Tibial artery (tissue), 4 donors: ENCODE measurements at regions not wholly inside any gene's neighbourhood (a gene's known extent, or its start where the extent isn't known, plus 50 kb on each side); places are given as distances from the start of the nearest gene placed in this dataset.

Experiments
- DNase-seq, 2 donors: peaks; one replicate each; pipeline ENCODE4 v3.0.0-alpha.2; 2019
- H3K27ac ChIP-seq, 2 donors: fragments of 200-600 bp; sonication (generic) in 1 of 2; 1 replicate in 1 of 2; 2 replicates in 1 of 2; pipeline ENCODE4 v1.5.1; 2018 to 2019; ENCODE audit warnings: mild to moderate bottlenecking in 1 of 2
- H3K27me3 ChIP-seq, 2 donors: fragments of 200-600 bp; sonication (generic) in 1 of 2; one replicate each; pipeline versions ENCODE4 v1.5.1 to v1.6.0; 2016 to 2019
- H3K36me3 ChIP-seq, 3 donors: fragments of 200-600 bp; sonication (generic) in 2 of 3; one replicate each; pipeline ENCODE4 v1.5.1; 2016 to 2019; ENCODE audit warnings: mild to moderate bottlenecking in 2 of 3
- H3K4me1 ChIP-seq, 4 donors: fragments of 200-600 bp; sonication (generic) in 2 of 4; 1 replicate in 3 of 4; 2 replicates in 1 of 4; pipeline ENCODE4 v1.5.1; 2016 to 2019
- H3K4me3 ChIP-seq, 2 donors: fragments of 200-600 bp; sonication (generic) in 1 of 2; 1 replicate in 1 of 2; 2 replicates in 1 of 2; pipeline ENCODE4 v1.5.1; 2018 to 2019; ENCODE audit warnings: mild to moderate bottlenecking in 2 of 2
- H3K9me3 ChIP-seq, 3 donors: fragments of 200-600 bp; sonication (generic) in 1 of 3; one replicate each; pipeline ENCODE4 v1.5.1; 2016 to 2019
- intact Hi-C: fragments of 100-400 bp; cut with DNase I; formaldehyde crosslinking; loops from one replicate; pipeline ENCODE4 v1.15.0; 2023; ENCODE audit warnings: low total_unique reads
- TF ChIP-seq, protein P1 (sequence below), 2 experiments: fragments of 200-600 bp in 1 of 2; fragments of 450-650 bp in 1 of 2; IDR thresholded peaks; one replicate each; pipeline ENCODE4 v1.5.1; 2017 to 2019; ENCODE audit warnings: antibody characterized with exemption in 2 of 2, mild to moderate bottlenecking in 1 of 2, moderate library complexity in 1 of 2

GRCh38 chr21:18931237-18931636 is 527.7 kb upstream of the TMPRSS15 start:
- no peak overlapping the region for H3K27ac ChIP-seq
- intact Hi-C loops = no loop called here
- H3K4me3 ChIP-seq = no peak overlapping the region

GRCh38 chr21:18937337-18937736 is 533.8 kb upstream of the TMPRSS15 start:
- H3K4me3 ChIP-seq = no peak overlapping the region
- H3K27me3 ChIP-seq = no peaks in the 10 kb centered on the region
- no peak overlapping the region for H3K27ac ChIP-seq
- H3K4me1 ChIP-seq = no peaks in the 10 kb centered on the region
- intact Hi-C loops = no loop called here
- no peak for DNase-seq
- TF ChIP-seq, protein P1, sequence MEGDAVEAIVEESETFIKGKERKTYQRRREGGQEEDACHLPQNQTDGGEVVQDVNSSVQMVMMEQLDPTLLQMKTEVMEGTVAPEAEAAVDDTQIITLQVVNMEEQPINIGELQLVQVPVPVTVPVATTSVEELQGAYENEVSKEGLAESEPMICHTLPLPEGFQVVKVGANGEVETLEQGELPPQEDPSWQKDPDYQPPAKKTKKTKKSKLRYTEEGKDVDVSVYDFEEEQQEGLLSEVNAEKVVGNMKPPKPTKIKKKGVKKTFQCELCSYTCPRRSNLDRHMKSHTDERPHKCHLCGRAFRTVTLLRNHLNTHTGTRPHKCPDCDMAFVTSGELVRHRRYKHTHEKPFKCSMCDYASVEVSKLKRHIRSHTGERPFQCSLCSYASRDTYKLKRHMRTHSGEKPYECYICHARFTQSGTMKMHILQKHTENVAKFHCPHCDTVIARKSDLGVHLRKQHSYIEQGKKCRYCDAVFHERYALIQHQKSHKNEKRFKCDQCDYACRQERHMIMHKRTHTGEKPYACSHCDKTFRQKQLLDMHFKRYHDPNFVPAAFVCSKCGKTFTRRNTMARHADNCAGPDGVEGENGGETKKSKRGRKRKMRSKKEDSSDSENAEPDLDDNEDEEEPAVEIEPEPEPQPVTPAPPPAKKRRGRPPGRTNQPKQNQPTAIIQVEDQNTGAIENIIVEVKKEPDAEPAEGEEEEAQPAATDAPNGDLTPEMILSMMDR (IDR thresholded peaks at IDR 0.05) = no peak
- no peaks in the 10 kb centered on the region for H3K36me3 ChIP-seq
- H3K9me3 ChIP-seq = no peaks in the 10 kb centered on the region

More at GRCh38 chr21:18931237-18931636, 527.7 kb upstream of the TMPRSS15 start:
- TF ChIP-seq, protein P1 (IDR thresholded peaks at IDR 0.05) = no peak
- Histone ChIP-seq H3K27me3 (no peaks in the 10 kb centered on the region), H3K4me1 (no peaks in the 10 kb centered on the region), H3K9me3 (no peaks in the 10 kb centered on the region), H3K36me3 (no peaks in the 10 kb centered on the region)
- DNase-seq = no peak

- no peak overlapping the region for H3K27ac ChIP-seq
- no peaks in the 10 kb centered on the region for H3K9me3 ChIP-seq
- intact Hi-C loops = no loop called here
- H3K4me3 ChIP-seq = no peak overlapping the region
- DNase-seq = no peak
- TF ChIP-seq, protein P1 (IDR thresholded peaks at IDR 0.05) = no peak
- H3K27me3 ChIP-seq = no peaks in the 10 kb centered on the region
- no peaks in the 10 kb centered on the region for H3K4me1 ChIP-seq
- H3K36me3 ChIP-seq = no peaks in the 10 kb centered on the region
Observed at GRCh38 chr21:18940791-18941190, 537.2 kb upstream of the TMPRSS15 start.

DNA sequence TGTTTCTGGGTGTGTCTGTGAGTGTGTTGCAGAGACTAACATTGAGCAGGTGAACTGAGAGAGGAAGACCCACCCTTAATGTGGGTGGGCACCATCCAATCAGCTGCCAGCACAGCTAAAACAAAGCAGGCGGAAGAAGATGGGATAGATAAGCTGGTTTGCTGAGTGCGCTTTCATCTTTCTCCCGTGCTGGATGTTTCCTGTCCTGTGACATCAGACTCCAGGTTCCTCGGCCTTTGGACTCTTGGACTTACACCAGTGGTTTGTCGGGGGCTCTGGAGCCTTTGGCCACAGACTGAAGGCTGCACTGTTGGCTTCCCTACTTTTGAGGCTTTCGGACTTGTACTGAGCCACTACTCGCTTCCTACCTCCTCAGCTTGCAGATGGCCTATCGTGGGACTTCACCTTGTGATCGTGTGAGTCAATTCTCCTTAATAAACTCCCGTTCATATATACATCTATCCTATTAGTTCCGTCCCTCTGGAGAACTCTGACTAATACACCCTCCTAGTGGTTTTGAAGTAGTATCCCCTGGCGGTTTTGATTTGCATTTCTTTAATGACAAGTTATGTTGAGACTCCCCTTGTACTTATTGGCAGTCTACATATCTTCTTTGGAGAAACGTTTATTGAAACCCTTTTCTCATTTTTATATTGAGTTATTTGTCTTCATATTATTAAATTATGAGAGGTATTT is 546.6 kb upstream of the TMPRSS15 start:
- Histone ChIP-seq H3K36me3 (no peaks in the 10 kb centered on the region), H3K9me3 (no peaks in the 10 kb centered on the region), H3K27me3 (no peaks in the 10 kb centered on the region), H3K4me1 (no peaks in the 10 kb centered on the region), H3K4me3 (no peak overlapping the region), H3K27ac (no peak overlapping the region)
- no peak for DNase-seq
- TF ChIP-seq, protein P1 (IDR thresholded peaks at IDR 0.05) = no peak
- intact Hi-C loops = no loop called here

DNA sequence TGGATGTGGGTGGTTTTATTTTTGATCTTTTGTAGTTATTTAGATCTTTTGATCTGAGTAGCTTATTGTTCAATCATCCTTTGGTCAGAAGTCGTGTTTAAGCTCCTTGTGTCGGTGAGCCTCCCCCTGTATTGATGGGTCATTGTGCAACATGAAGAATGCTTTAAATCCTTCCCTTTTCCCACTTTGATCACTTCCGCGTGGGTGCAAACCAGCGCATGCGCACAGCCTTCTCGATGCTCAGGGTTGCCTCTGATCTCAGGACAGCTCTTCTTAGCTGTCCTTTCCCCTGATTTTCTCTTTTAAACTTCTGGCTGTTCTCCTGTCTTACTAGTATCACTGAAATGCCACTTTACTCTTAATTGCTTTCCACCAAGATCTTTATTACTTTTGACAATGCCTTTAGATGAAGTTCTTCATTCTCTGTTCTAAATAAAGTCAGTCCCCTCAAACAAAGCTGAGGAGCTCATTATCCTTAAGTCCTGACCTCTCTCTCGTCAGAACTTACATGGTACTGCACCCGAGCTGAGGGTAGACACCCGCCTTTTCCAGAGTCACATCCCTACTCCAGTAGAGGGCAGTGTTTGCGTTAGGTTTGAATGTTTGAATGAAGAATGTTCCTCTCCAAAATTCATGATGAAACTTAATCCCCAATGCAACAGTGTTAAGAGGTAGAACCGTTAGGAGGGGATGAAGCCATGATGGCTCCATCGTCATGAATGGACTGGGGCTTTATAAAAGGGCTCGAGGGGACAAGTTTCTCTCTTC is 547.9 kb upstream of the TMPRSS15 start:
- H3K4me1 ChIP-seq = no peaks in the 10 kb centered on the region
- intact Hi-C loops = no loop called here
- TF ChIP-seq, protein P1 (IDR thresholded peaks at IDR 0.05) = peak in 1 of 2 experiments; percentile 28
- no peaks in the 10 kb centered on the region for H3K27me3 ChIP-seq
- no peaks in the 10 kb centered on the region for H3K36me3 ChIP-seq
- DNase-seq = no peak
- no peak overlapping the region for H3K4me3 ChIP-seq
- no peaks in the 10 kb centered on the region for H3K9me3 ChIP-seq
- no peak overlapping the region for H3K27ac ChIP-seq
